Kidney (tissue), 13 donors: ENCODE measurements at regions not wholly inside any gene's neighbourhood (a gene's known extent, or its start where the extent isn't known, plus 50 kb on each side); places are given as distances from the start of the nearest gene placed in this dataset.

Source experiments
- DNase-seq, 5 donors: peaks; one replicate each; pipeline ENCODE4 v3.0.0-alpha.2; 2013 to 2020
- FAIRE-seq: peaks from 2 replicates; lab custom pipeline; 2012; peaks lifted over from hg19 to GRCh38; lab: Jason Lieb, UNC
- H3K27ac ChIP-seq, 2 donors: one replicate each; pipeline ENCODE4 v1.7.0; 2013; ENCODE audit warnings: low read depth in 2 of 2, low read length in 2 of 2, inconsistent platforms in 1 of 2
- H3K27me3 ChIP-seq: one replicate; pipeline ENCODE4 v1.7.1; 2013; ENCODE audit warnings: low read length, inconsistent platforms; ENCODE audit not compliant: control insufficient read depth, insufficient read depth
- H3K36me3 ChIP-seq, 3 donors: one replicate each; pipeline versions ENCODE4 v1.7.0 to v1.7.1; 2013; ENCODE audit warnings: low read length in 3 of 3, control low read depth in 1 of 3, inconsistent platforms in 1 of 3; ENCODE audit not compliant: insufficient read depth in 3 of 3, control insufficient read depth in 2 of 3
- H3K4me1 ChIP-seq, 3 donors: one replicate each; pipeline versions ENCODE4 v1.7.0 to v1.7.1; 2013; ENCODE audit warnings: low read length in 3 of 3, inconsistent platforms in 1 of 3, low read depth in 1 of 3; ENCODE audit not compliant: control insufficient read depth in 2 of 3, insufficient read depth in 2 of 3
- H3K4me3 ChIP-seq, 3 donors: one replicate each; pipeline versions ENCODE4 v1.7.0 to v1.8.1; 2013; ENCODE audit warnings: low read length in 3 of 3, control low read depth in 1 of 3, inconsistent platforms in 1 of 3
- H3K9ac ChIP-seq, 3 donors: one replicate each; pipeline versions ENCODE4 v1.7.0 to v1.7.1; 2013; ENCODE audit warnings: low read length in 3 of 3, control low read depth in 1 of 3, inconsistent platforms in 1 of 3
- H3K9me3 ChIP-seq, 3 donors: one replicate each; pipeline versions ENCODE4 v1.7.0 to v1.7.1; 2013; ENCODE audit warnings: low read length in 3 of 3, control low read depth in 1 of 3, inconsistent platforms in 1 of 3; ENCODE audit not compliant: control insufficient read depth in 2 of 3, insufficient read depth in 1 of 3
- intact Hi-C: fragments of 100-400 bp; cut with DNase I; formaldehyde crosslinking; loops from one replicate; pipeline ENCODE4 v1.11.1; 2022
- TF ChIP-seq, protein P1 (sequence below): IDR thresholded peaks from 3 replicates; pipeline ENCODE4 v1.5.1; 2012; ENCODE audit warnings: mild to moderate bottlenecking, moderate library complexity, borderline replicate concordance; ENCODE audit not compliant: insufficient read depth; ENCODE audit errors: extremely low read depth
- donor health status: control.
- donor health status: control.
- donor health status: control.
- donor health status: control.
- donor health status: control.
- donor health status: DM: yes; HTN: yes; CAD: no.
- donor health status: Normal renal cell carcinoma (clear cell type).

DNA sequence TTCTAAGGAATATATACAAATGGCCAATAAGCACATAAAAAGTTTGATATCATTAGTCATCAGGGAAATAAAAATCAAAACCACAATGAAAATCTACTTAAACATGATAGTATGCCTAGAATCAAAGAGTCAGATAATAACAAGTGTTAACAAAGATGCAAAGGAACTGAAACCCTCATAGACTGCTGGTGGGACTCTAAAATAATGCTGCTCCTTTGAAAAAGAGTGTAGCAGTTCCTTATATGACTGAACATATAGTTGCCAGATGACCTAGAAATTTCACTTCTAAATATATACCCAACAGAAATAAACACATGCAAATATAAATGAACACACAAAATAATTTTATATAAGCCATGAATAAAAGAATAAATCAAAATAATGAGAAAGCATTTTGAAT is 205.1 kb upstream of the CTSO start:
- H3K27ac ChIP-seq = no peak overlapping the region
- DNase-seq (no peak), FAIRE-seq (no peak)
- intact Hi-C loops = no loop called here
- H3K9me3 ChIP-seq = no peaks in the 10 kb centered on the region
- TF ChIP-seq, protein P1, sequence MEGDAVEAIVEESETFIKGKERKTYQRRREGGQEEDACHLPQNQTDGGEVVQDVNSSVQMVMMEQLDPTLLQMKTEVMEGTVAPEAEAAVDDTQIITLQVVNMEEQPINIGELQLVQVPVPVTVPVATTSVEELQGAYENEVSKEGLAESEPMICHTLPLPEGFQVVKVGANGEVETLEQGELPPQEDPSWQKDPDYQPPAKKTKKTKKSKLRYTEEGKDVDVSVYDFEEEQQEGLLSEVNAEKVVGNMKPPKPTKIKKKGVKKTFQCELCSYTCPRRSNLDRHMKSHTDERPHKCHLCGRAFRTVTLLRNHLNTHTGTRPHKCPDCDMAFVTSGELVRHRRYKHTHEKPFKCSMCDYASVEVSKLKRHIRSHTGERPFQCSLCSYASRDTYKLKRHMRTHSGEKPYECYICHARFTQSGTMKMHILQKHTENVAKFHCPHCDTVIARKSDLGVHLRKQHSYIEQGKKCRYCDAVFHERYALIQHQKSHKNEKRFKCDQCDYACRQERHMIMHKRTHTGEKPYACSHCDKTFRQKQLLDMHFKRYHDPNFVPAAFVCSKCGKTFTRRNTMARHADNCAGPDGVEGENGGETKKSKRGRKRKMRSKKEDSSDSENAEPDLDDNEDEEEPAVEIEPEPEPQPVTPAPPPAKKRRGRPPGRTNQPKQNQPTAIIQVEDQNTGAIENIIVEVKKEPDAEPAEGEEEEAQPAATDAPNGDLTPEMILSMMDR = no peak
- no peaks in the 10 kb centered on the region for H3K4me1 ChIP-seq
- H3K9ac ChIP-seq = no peak overlapping the region
- no peak overlapping the region for H3K4me3 ChIP-seq
- no peaks in the 10 kb centered on the region for H3K36me3 ChIP-seq
- H3K27me3 ChIP-seq = no peaks in the 10 kb centered on the region

DNA sequence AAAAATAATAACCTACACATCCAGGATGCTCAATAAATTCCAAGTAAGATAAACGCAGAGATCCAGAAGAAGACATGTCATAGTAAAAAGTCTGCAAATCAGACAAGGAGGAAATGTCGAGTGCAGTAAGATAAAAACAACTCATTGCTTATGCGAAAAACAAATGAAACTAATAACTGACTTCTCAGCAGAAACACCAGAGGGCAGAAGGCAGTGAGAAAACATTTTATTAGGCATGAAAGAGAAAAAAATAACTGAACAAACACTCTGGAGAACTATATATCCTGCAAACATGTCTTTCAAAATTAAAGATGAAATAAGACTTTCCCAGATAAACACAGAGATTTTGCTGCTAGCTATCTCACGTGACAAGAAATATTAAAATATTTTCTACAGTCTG is 201.3 kb upstream of the CTSO start:
- intact Hi-C loops = no loop called here
- FAIRE-seq (no peak), DNase-seq (no peak)
- no peak overlapping the region for H3K4me3 ChIP-seq
- H3K27me3 ChIP-seq = no peaks in the 10 kb centered on the region
- H3K9ac ChIP-seq = no peak overlapping the region
- no peaks in the 10 kb centered on the region for H3K36me3 ChIP-seq
- H3K27ac ChIP-seq = no peak overlapping the region
- H3K9me3 ChIP-seq = no peaks in the 10 kb centered on the region
- no peaks in the 10 kb centered on the region for H3K4me1 ChIP-seq
- TF ChIP-seq, protein P1 = no peak

DNA sequence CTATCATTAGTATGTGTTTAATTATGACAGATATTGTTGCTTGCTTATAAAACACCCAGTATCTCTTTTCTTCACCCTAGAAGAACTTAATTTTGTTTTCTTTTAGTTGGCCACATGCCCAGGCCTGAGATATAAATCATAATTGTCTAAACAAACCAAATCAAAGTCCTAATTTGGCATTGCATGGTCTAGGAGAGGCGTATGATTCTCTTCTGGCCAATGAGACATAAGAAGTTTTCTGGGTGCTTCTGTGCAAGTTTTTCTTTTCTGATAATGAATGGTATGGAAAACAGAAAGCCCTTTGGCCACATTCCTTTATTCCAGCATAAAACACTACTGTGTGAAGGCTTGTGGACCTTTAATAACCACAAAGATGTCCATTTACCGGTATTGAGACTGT is 192.9 kb upstream of the CTSO start:
- Histone ChIP-seq H3K4me3 (no peak overlapping the region), H3K27me3 (no peaks in the 10 kb centered on the region), H3K9ac (no peak overlapping the region), H3K4me1 (no peaks in the 10 kb centered on the region), H3K27ac (no peak overlapping the region), H3K9me3 (no peaks in the 10 kb centered on the region), H3K36me3 (no peaks in the 10 kb centered on the region)
- DNase-seq = peak in 1 of 5 donors; percentile 1
- TF ChIP-seq, protein P1 = no peak
- intact Hi-C loops = no loop called here
- FAIRE-seq = no peak

DNA sequence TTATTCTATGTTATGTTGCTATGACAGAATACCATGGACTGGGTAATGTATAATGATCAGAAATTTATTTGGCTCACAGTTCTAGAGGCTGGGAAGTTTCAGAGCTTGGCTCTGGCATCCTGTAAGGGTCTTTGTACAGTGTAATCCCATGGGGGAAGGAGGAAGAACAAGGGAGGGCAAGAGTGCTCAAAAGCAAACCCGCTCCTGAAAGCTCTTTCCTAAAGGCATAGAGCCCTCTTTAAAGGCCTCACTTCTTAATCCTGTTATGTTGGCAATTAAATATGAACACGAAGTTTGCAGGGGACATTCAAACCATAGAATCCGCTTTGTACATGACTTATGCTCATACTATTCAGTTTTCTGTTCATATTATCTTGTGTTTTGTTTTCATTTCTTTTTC is 191.3 kb upstream of the CTSO start:
- no peak for FAIRE-seq
- Histone ChIP-seq H3K4me3 (no peak overlapping the region), H3K27me3 (no peaks in the 10 kb centered on the region), H3K9ac (no peak overlapping the region), H3K9me3 (no peaks in the 10 kb centered on the region), H3K27ac (no peak overlapping the region), H3K36me3 (no peaks in the 10 kb centered on the region), H3K4me1 (no peaks in the 10 kb centered on the region)
- TF ChIP-seq, protein P1 = no peak
- intact Hi-C loops = no loop called here
- no peak for DNase-seq
